Large intestine (tissue), 3 donors: ENCODE measurements at regions not wholly inside any gene's neighbourhood (a gene's known extent, or its start where the extent isn't known, plus 50 kb on each side); places are given as distances from the start of the nearest gene placed in this dataset.
"Not testable (repeated sequence)": the region's sequence is repeated elsewhere in the genome, so short reads cannot be mapped to it uniquely, and the experiment has no call there.

Experiments
- DNase-seq, 2 donors: peaks; one replicate each; pipeline versions ENCODE4 v3.0.0 to v3.0.0-alpha.2; 2013
- H3K27ac ChIP-seq: one replicate; pipeline ENCODE4 v1.5.1; 2013; ENCODE audit warnings: low read length
- H3K27me3 ChIP-seq: 2 replicates; pipeline ENCODE4 v1.6.1; 2013; ENCODE audit warnings: low read length; ENCODE audit not compliant: control insufficient read depth, insufficient read depth
- H3K36me3 ChIP-seq: 2 replicates; pipeline ENCODE4 v1.6.1; 2013; ENCODE audit warnings: low read length; ENCODE audit not compliant: control insufficient read depth, insufficient read depth
- H3K4me1 ChIP-seq: one replicate; pipeline ENCODE4 v1.6.1; 2013; ENCODE audit warnings: low read length; ENCODE audit not compliant: control insufficient read depth, insufficient read depth
- H3K4me3 ChIP-seq: one replicate; pipeline ENCODE4 v1.5.1; 2013; ENCODE audit warnings: low read length
- H3K9me3 ChIP-seq: one replicate; pipeline ENCODE4 v1.6.1; 2013; ENCODE audit warnings: mild to moderate bottlenecking, low read depth, low read length, moderate library complexity; ENCODE audit not compliant: control insufficient read depth
- WGBS: methylation state at CpG from one replicate; pipeline ENCODE4 v1.1.5; 2013; ENCODE audit warnings: low lambda C conversion rate; ENCODE audit not compliant: insufficient coverage; 5-methylcytosine and 5-hydroxymethylcytosine counted together

DNA sequence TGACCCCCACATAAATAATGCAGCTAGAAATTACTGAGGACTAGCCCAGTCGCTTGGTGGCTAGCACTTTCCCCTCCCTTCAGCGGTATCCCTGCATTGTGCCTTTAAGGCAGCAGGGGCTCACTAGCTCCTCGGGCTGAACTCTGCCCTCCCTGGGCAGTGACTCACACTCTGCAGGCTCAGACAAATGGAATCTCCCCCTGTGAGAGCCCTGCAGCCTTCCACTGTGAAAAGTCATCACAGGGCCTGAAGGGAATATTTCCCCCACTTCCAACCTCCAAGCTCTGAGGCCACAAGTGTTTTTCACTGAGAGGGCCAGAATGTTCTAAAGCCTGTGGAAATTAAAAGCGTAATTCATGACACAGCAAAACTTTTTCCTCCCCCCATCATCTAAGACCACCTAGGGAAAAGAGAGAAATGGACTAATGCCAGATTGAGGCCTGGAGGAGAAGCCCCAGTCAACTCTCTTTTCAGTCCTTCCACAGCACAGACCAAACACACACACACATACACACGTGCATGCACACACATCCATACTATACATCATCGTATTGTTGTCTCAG lies 93.6 kb upstream of the COL1A2 start:
- peak; percentile 85 to 88 for DNase-seq
- Histone ChIP-seq H3K4me3 (no peak overlapping the region), H3K27me3 (no peaks in the 10 kb centered on the region), H3K4me1 (peaks cover 29% of the 10 kb centered on the region), H3K36me3 (no peaks in the 10 kb centered on the region), H3K9me3 (no peaks in the 10 kb centered on the region), H3K27ac (peak overlapping the region; percentile 58)
- no CpG with 5 or more reads among the region's 6 CpGs for WGBS

GRCh38 chr7:94303118-94303517 lies 91.6 kb upstream of the COL1A2 start:
- H3K4me1 ChIP-seq, result peaks cover 29% of the 10 kb centered on the region
- H3K27me3 ChIP-seq, result no peaks in the 10 kb centered on the region
- no peaks in the 10 kb centered on the region for H3K36me3 ChIP-seq
- peak overlapping the region; percentile 37 for H3K27ac ChIP-seq
- H3K4me3 ChIP-seq, result no peak overlapping the region
- no CpG with 5 or more reads among the region's 4 CpGs for WGBS
- no peaks in the 10 kb centered on the region for H3K9me3 ChIP-seq
- DNase-seq, result no peak

- Histone ChIP-seq H3K4me1 (peaks cover 29% of the 10 kb centered on the region), H3K36me3 (no peaks in the 10 kb centered on the region), H3K9me3 (no peaks in the 10 kb centered on the region), H3K27ac (peak overlapping the region; percentile 37), H3K4me3 (no peak overlapping the region), H3K27me3 (no peaks in the 10 kb centered on the region)
- 0% methylated on average over 1 of the region's 7 CpGs for WGBS
- peak; percentile 39 to 75 for DNase-seq
Observed at GRCh38 chr7:94303695-94304094, 91.0 kb upstream of the COL1A2 start.

DNA sequence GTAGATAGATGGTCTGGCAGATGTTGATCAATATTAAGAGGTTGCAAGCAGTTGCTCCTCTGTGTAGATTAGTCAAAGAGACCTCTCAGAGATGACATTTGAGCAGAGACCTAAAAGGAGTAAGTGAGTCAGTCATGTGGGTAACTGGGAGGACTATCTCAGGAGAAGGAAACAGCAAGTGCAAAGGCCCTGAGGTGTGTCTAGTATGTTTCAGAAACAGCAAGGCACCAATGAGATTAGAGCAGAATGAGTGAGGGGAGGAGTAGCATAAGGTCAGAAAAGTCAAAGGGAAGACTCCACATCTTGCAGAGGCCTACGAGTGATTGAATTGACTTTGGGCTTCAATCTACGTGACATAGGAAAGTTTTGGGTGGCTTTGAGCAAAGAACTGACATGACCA lies 89.8 kb upstream of the COL1A2 start:
- no peak overlapping the region for H3K27ac ChIP-seq
- 100% methylated on average over 1 of the region's 2 CpGs for WGBS
- no peaks in the 10 kb centered on the region for H3K36me3 ChIP-seq
- DNase-seq, result no peak
- H3K27me3 ChIP-seq, result no peaks in the 10 kb centered on the region
- H3K4me1 ChIP-seq, result peaks cover 29% of the 10 kb centered on the region
- no peaks in the 10 kb centered on the region for H3K9me3 ChIP-seq
- H3K4me3 ChIP-seq, result no peak overlapping the region

GRCh38 chr7:94305836-94306235 lies 88.9 kb upstream of the COL1A2 start:
- Histone ChIP-seq H3K4me1 (peaks cover 22% of the 10 kb centered on the region), H3K27me3 (no peaks in the 10 kb centered on the region), H3K36me3 (no peaks in the 10 kb centered on the region), H3K27ac (no peak overlapping the region), H3K4me3 (no peak overlapping the region), H3K9me3 (no peaks in the 10 kb centered on the region)
- no peak for DNase-seq
- 67% methylated on average over 3 of the region's 3 CpGs for WGBS

DNA sequence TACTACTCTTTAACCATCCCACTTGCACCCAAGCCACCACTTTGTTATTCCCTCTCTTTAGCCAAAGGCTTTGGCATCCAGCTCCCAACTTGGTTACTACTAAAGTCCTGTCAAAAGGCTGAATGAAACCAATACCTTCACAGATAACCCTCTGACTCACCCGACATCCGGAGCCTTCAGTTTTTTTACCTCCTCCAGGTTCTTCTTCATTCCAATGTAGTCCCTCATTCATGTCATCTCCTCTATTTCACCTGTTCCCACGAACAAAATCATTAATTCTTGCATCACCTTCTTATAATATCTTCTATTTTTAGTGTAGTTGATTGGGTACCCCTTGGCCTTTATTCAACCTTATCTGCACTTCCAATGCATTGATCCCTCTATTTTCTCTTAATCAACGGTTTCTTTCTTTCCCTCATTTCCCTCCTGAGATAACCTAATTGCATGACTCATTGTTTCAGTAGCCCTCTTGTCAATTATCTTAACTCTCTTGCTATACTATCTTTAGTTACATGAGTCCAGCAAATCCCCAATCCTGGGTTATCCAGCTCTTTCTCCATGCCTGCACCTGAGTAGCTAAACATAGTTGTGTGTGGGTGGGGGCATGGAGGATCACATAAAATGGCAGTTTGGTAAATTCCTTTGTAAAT lies 87.2 kb upstream of the COL1A2 start:
- H3K4me3 ChIP-seq, result no peak overlapping the region
- H3K4me1 ChIP-seq, result peaks cover 11% of the 10 kb centered on the region
- H3K9me3 ChIP-seq, result no peaks in the 10 kb centered on the region
- H3K36me3 ChIP-seq, result no peaks in the 10 kb centered on the region
- H3K27me3 ChIP-seq, result no peaks in the 10 kb centered on the region
- 76% methylated on average over 4 of the region's 4 CpGs for WGBS
- H3K27ac ChIP-seq, result no peak overlapping the region
- DNase-seq, result no peak

DNA sequence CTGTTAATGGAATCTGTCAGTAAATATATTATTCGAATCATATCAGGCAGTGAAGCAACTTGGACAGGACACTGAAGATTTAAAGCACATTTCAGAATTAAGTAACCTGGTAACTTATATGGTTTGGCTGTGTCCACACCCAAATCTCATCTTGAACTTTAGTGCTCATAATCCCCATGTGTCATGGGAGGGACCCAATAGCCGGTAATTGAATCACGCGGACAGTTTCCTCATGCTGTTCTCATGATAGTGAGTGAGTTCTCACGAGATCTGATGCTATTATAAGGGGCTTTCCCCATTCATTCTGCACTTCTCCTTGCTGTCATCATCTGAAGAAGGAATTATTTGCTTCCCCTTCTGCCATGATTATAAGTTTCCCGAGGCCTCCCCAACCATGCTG lies 83.2 kb upstream of the COL1A2 start:
- 90% methylated on average over 2 of the region's 6 CpGs for WGBS
- H3K36me3 ChIP-seq, result no peaks in the 10 kb centered on the region
- H3K27ac ChIP-seq, result no peak overlapping the region
- DNase-seq, result no peak
- no peaks in the 10 kb centered on the region for H3K27me3 ChIP-seq
- H3K4me1 ChIP-seq, result peaks cover 11% of the 10 kb centered on the region
- H3K9me3 ChIP-seq, result no peaks in the 10 kb centered on the region
- no peak overlapping the region for H3K4me3 ChIP-seq

DNA sequence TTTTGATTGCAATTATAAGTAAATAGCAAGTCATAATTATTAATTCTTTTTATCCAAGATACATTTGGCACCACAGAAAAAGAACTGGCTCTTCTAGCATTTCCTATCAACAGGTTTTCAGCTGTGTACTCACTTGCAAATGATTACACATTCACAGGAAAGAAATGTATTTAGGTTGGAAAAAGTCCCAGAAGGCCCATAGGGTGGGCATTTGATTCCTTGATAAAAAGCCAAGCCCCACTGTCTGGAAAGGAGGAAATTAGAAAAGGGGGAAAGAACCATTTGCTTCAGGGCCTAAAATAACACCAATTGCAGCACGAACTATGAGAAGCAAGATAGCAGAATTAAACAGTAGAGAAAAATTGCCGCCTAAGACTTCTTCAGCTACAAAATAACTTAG lies 80.8 kb upstream of the COL1A2 start:
- H3K9me3 ChIP-seq, result no peaks in the 10 kb centered on the region
- no peaks in the 10 kb centered on the region for H3K36me3 ChIP-seq
- no peak overlapping the region for H3K4me3 ChIP-seq
- WGBS, result 83% methylated on average over 1 of the region's 2 CpGs
- no peak overlapping the region for H3K27ac ChIP-seq
- H3K4me1 ChIP-seq, result peaks cover 11% of the 10 kb centered on the region
- no peaks in the 10 kb centered on the region for H3K27me3 ChIP-seq
- no peak for DNase-seq

GRCh38 chr7:94314413-94315410 lies 80.0 kb upstream of the COL1A2 start:
- DNase-seq, result peak in 1 of 2 donors; percentile 49
- no peak overlapping the region for H3K27ac ChIP-seq
- WGBS, result 46% methylated on average over 3 of the region's 5 CpGs
- H3K27me3 ChIP-seq, result no peaks in the 10 kb centered on the region
- H3K36me3 ChIP-seq, result no peaks in the 10 kb centered on the region
- no peak overlapping the region for H3K4me3 ChIP-seq
- H3K9me3 ChIP-seq, result no peaks in the 10 kb centered on the region
- peaks cover 11% of the 10 kb centered on the region for H3K4me1 ChIP-seq

GRCh38 chr7:94321138-94321537 lies 73.6 kb upstream of the COL1A2 start:
- not testable (repeated sequence) for H3K36me3 ChIP-seq, H3K27ac ChIP-seq, H3K4me3 ChIP-seq, DNase-seq, H3K27me3 ChIP-seq, H3K4me1 ChIP-seq
- no CpG with 5 or more reads among the region's 1 CpG for WGBS
- H3K9me3 ChIP-seq, result peaks cover 12% of the 10 kb centered on the region
